Mesodermal cell (in vitro differentiated cells): ENCODE measurements at regions not wholly inside any gene's neighbourhood (a gene's known extent, or its start where the extent isn't known, plus 50 kb on each side); places are given as distances from the start of the nearest gene placed in this dataset.

Experiments used
- H3K27ac ChIP-seq: 2 replicates; pipeline ENCODE4 v1.7.0; 2013; ENCODE audit warnings: mild to moderate bottlenecking, low read depth, low read length, moderate library complexity; ENCODE audit not compliant: severe bottlenecking
- H3K36me3 ChIP-seq: 2 replicates; pipeline ENCODE4 v1.7.1; 2013; ENCODE audit warnings: mild to moderate bottlenecking, low read length, moderate library complexity; ENCODE audit not compliant: control insufficient read depth, insufficient read depth
- H3K4me1 ChIP-seq: one replicate; pipeline ENCODE4 v1.7.1; 2013; ENCODE audit warnings: mild to moderate bottlenecking, low read length; ENCODE audit not compliant: insufficient read depth, control insufficient read depth, poor library complexity, severe bottlenecking
- H3K4me3 ChIP-seq: 2 replicates; pipeline ENCODE4 v1.7.0; 2013; ENCODE audit warnings: low read length, control low read depth, mild to moderate bottlenecking; ENCODE audit not compliant: insufficient read depth, poor library complexity, severe bottlenecking; ENCODE audit errors: extremely low read depth
- H3K9me3 ChIP-seq: 2 replicates; pipeline ENCODE4 v1.7.1; 2013; ENCODE audit warnings: mild to moderate bottlenecking, low read length, moderate library complexity; ENCODE audit not compliant: control insufficient read depth
- WGBS, 2 experiments: methylation state at CpG; one replicate each; pipeline ENCODE4 v1.1.5; 2013; ENCODE audit warnings: missing lambda C conversion rate in 2 of 2; ENCODE audit not compliant: insufficient coverage in 2 of 2; 5-methylcytosine and 5-hydroxymethylcytosine counted together

DNA sequence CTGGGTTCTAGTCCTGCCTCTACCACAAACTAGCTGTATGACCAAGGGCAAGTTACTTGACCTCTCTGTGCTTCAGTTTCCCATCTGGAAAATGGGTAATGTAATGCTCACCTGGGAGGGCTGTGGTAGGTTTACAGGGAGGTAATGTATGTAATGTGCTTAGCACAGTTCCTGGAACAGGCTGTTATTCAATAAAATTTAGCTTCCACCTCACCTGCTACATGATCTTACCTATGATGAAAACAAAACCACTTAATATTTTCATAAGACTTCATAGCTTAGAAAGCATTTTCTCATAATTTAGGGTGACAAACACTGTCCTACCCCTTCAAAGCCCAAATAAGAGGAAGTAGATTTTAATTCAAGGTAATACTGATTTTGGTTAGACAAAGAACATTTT is 530.6 kb downstream of the FUT8 start:
- Histone ChIP-seq H3K9me3 (no peaks in the 10 kb centered on the region), H3K4me3 (no peak overlapping the region), H3K36me3 (no peaks in the 10 kb centered on the region), H3K27ac (no peak overlapping the region), H3K4me1 (peaks cover 11% of the 10 kb centered on the region)

DNA sequence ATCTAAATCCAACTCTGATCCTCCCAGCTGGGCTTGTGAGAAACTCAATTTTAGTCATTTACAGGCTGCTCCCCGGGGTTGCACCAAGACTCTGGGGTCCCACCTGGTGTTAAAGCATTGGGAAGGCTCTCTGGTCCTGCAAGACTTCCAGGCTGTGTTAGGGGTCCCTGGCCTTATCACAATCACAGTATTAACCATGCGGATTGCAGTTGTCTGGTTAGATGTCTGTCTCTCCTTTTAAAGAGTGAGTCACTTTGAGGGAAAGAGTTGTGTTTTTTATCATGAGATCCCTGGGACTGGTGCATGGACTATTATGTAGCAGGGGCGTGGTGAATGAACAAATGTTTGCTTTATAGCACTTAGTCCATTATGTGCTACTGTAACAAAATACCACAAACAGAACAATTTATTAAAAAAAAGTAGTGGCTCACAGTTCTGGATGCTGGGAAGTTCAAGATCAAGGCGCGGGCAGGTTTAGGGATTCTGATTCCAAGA is 531.4 kb downstream of the FUT8 start:
- WGBS, 2 experiments, result 88 to 100% methylated on average over 1 to 3 of the region's 5 CpGs
- no peak overlapping the region for H3K27ac ChIP-seq
- H3K36me3 ChIP-seq, result no peaks in the 10 kb centered on the region
- H3K9me3 ChIP-seq, result no peaks in the 10 kb centered on the region
- H3K4me3 ChIP-seq, result no peak overlapping the region
- H3K4me1 ChIP-seq, result peaks cover 16% of the 10 kb centered on the region

DNA sequence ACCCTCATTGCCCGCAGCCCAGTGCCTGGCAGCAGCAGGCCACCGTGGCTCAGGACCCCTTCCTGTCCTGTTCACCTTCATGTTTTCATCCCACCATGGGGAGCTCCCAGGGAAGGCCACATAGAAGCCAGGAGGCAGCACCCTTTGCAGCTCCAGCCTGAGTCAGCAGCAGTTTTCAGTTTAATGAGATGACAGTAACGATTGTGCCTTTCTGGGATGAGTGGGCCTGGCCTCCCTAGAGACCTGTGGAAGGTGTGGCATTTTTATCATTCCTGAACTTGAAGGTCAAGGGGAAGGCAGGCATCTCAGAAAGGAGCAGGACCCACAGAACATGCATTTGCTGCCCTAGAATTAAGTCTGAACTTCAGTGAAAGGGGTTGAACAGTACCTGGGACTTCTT is 532.8 kb downstream of the FUT8 start:
- no peak overlapping the region for H3K4me3 ChIP-seq
- H3K4me1 ChIP-seq, result peaks cover 23% of the 10 kb centered on the region
- H3K27ac ChIP-seq, result no peak overlapping the region
- 80 to 92% methylated on average over 3 of the region's 3 CpGs for WGBS, 2 experiments
- no peaks in the 10 kb centered on the region for H3K9me3 ChIP-seq
- no peaks in the 10 kb centered on the region for H3K36me3 ChIP-seq

- no peaks in the 10 kb centered on the region for H3K9me3 ChIP-seq
- H3K27ac ChIP-seq, result no peak overlapping the region
- no peaks in the 10 kb centered on the region for H3K36me3 ChIP-seq
- no peak overlapping the region for H3K4me3 ChIP-seq
- H3K4me1 ChIP-seq, result peaks cover 23% of the 10 kb centered on the region
- 79 to 97% methylated on average over 2 to 4 of the region's 4 CpGs for WGBS, 2 experiments
Observed at GRCh38 chr14:65946494-65946893, 534.0 kb downstream of the FUT8 start.

DNA sequence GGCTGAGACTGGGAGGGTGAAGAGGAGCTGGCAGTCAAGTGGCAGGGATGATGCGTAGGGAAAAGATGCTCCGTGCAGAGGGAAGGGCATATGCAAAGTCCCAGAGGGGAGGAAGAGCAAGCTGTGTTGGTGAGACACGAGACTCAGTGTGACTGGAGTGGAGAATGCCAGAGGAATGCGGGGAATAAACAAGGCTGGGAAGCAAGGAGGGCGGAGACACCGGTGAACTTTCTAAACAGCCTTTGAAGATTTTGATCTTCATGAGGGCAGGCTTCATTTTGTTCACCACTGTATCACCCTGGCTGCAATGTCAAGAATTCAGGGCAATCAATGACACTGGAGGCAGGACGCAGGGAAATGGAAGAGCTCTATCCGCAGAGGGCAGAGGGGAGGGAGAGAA is 535.8 kb downstream of the FUT8 start:
- Histone ChIP-seq H3K36me3 (no peaks in the 10 kb centered on the region), H3K4me1 (peaks cover 23% of the 10 kb centered on the region), H3K27ac (peak overlapping the region; percentile 52), H3K4me3 (no peak overlapping the region), H3K9me3 (no peaks in the 10 kb centered on the region)
- WGBS, 2 experiments, result 55 to 57% methylated on average over 8 of the region's 8 CpGs

- no peak overlapping the region for H3K27ac ChIP-seq
- 58 to 83% methylated on average over 2 to 4 of the region's 4 CpGs for WGBS, 2 experiments
- H3K4me1 ChIP-seq, result peaks cover 23% of the 10 kb centered on the region
- no peaks in the 10 kb centered on the region for H3K36me3 ChIP-seq
- no peaks in the 10 kb centered on the region for H3K9me3 ChIP-seq
- H3K4me3 ChIP-seq, result no peak overlapping the region
Observed at GRCh38 chr14:65949711-65950516, 536.3 kb upstream of the CCDC196 start.

GRCh38 chr14:65954942-65955341 is 531.2 kb upstream of the CCDC196 start:
- Histone ChIP-seq H3K27ac (no peak overlapping the region), H3K36me3 (no peaks in the 10 kb centered on the region)
- 84 to 94% methylated on average over 2 of the region's 2 CpGs for WGBS, 2 experiments

GRCh38 chr14:65957631-65958205 is 528.5 kb upstream of the CCDC196 start:
- Histone ChIP-seq H3K4me1 (no peaks in the 10 kb centered on the region), H3K4me3 (no peak overlapping the region), H3K9me3 (no peaks in the 10 kb centered on the region), H3K27ac (no peak overlapping the region), H3K36me3 (no peaks in the 10 kb centered on the region)
- 37 to 42% methylated on average over 5 to 6 of the region's 8 CpGs for whole genome bisulfite sequencing, 2 experiments

More at GRCh38 chr14:65954942-65955341, 531.2 kb upstream of the CCDC196 start:
- H3K9me3 ChIP-seq, result no peaks in the 10 kb centered on the region
- H3K4me3 ChIP-seq, result no peak overlapping the region
- peaks cover 1% of the 10 kb centered on the region for H3K4me1 ChIP-seq

DNA sequence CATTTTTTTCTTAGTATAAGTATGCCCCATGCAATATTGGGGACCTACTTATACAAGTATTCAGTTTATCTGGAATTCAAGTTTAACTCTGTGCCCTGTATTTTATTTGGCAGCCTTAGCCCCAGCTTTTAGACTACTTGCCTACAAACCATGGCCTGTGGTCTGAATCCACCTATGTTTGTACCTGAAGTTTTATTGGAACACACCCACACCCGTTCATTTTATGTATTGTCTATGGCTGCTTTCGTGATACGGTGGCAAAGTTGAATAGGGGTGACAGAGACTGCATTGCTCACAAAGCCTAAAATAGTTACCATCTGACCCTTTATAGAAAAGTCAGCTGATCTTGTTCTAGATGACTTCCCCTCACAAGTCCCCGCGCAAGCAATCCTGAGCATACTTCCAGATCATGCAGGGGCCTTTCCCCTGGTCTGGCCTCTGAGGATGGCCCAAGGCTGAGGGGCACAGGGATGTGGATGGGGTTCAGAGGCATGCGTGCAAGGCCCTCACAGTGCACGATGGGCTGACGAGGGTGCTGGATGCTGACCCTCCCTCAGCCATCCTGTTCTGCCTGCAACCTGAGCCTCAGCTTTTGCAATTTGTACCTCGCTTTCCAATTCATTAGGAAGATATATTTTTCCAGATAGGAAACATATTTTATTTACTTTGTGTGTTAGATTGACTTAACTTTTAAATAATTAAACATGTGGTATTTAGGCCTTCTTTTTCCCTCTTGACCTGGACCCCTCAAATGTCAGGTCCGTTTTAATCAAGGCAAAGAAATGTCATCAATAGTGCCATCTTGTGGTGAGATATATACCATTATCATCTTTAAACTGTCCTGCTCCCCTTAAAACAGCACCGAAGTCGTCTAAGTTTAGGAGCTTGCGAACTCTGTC is 527.3 kb upstream of the CCDC196 start:
- H3K36me3 ChIP-seq, result no peaks in the 10 kb centered on the region
- no peaks in the 10 kb centered on the region for H3K9me3 ChIP-seq
- H3K27ac ChIP-seq, result no peak overlapping the region
- H3K4me1 ChIP-seq, result no peaks in the 10 kb centered on the region
- WGBS, 2 experiments, result 92 to 96% methylated on average over 5 of the region's 13 CpGs
- H3K4me3 ChIP-seq, result no peak overlapping the region

- H3K4me1 ChIP-seq, result no peaks in the 10 kb centered on the region
- no peak overlapping the region for H3K4me3 ChIP-seq
- no peaks in the 10 kb centered on the region for H3K9me3 ChIP-seq
- no peak overlapping the region for H3K27ac ChIP-seq
- no peaks in the 10 kb centered on the region for H3K36me3 ChIP-seq
- 89 to 100% methylated on average over 1 of the region's 2 CpGs for WGBS, 2 experiments
Observed at GRCh38 chr14:65959563-65960024, 526.6 kb upstream of the CCDC196 start.
